Osteocyte (in vitro differentiated cells): ENCODE measurements at regions not wholly inside any gene's neighbourhood (a gene's known extent, or its start where the extent isn't known, plus 50 kb on each side); places are given as distances from the start of the nearest gene placed in this dataset.

Experiments used
- DNase-seq: peaks from one replicate; pipeline ENCODE4 v3.0.0; 2021; ENCODE audit warnings: mixed read lengths; ENCODE audit not compliant: unreplicated experiment; ENCODE audit errors: extremely low spot score
- H3K27ac Mint-ChIP-seq: one replicate; pipeline ENCODE4 v1.8.0; 2021; ENCODE audit warnings: mild to moderate bottlenecking, mixed read lengths; ENCODE audit not compliant: unreplicated experiment
- H3K27me3 Mint-ChIP-seq: one replicate; pipeline ENCODE4 v1.8.0; 2021; ENCODE audit warnings: mixed read lengths; ENCODE audit not compliant: unreplicated experiment
- H3K36me3 Mint-ChIP-seq: one replicate; pipeline ENCODE4 v1.8.0; 2021; ENCODE audit warnings: mixed read lengths; ENCODE audit not compliant: unreplicated experiment
- H3K4me1 Mint-ChIP-seq: one replicate; pipeline ENCODE4 v1.8.0; 2021; ENCODE audit warnings: mixed read lengths; ENCODE audit not compliant: unreplicated experiment
- H3K4me3 Mint-ChIP-seq: one replicate; pipeline ENCODE4 v1.8.0; 2021; ENCODE audit warnings: mild to moderate bottlenecking, moderate library complexity, mixed read lengths; ENCODE audit not compliant: unreplicated experiment
- H3K9me3 Mint-ChIP-seq: one replicate; pipeline ENCODE4 v1.8.0; 2021; ENCODE audit warnings: mixed read lengths; ENCODE audit not compliant: unreplicated experiment
- TF ChIP-seq, protein P1 (sequence below): fragments of 200-600 bp; sonication (generic); IDR thresholded peaks from 2 replicates; pipeline ENCODE4 v1.5.0; 2021; ENCODE audit warnings: antibody characterized with exemption, mild to moderate bottlenecking, moderate library complexity

GRCh38 chr13:37187621-37188020 is 82.2 kb upstream of the CSNK1A1L start:
- Mint-ChIP-seq H3K9me3 (peaks cover 20% of the 10 kb centered on the region), H3K36me3 (peaks cover 8% of the 10 kb centered on the region), H3K4me3 (no peak overlapping the region), H3K27me3 (no peaks in the 10 kb centered on the region), H3K27ac (peak overlapping the region; percentile 85), H3K4me1 (peaks cover 25% of the 10 kb centered on the region)
- no peak for DNase-seq
- TF ChIP-seq, protein P1, sequence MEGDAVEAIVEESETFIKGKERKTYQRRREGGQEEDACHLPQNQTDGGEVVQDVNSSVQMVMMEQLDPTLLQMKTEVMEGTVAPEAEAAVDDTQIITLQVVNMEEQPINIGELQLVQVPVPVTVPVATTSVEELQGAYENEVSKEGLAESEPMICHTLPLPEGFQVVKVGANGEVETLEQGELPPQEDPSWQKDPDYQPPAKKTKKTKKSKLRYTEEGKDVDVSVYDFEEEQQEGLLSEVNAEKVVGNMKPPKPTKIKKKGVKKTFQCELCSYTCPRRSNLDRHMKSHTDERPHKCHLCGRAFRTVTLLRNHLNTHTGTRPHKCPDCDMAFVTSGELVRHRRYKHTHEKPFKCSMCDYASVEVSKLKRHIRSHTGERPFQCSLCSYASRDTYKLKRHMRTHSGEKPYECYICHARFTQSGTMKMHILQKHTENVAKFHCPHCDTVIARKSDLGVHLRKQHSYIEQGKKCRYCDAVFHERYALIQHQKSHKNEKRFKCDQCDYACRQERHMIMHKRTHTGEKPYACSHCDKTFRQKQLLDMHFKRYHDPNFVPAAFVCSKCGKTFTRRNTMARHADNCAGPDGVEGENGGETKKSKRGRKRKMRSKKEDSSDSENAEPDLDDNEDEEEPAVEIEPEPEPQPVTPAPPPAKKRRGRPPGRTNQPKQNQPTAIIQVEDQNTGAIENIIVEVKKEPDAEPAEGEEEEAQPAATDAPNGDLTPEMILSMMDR = no peak

DNA sequence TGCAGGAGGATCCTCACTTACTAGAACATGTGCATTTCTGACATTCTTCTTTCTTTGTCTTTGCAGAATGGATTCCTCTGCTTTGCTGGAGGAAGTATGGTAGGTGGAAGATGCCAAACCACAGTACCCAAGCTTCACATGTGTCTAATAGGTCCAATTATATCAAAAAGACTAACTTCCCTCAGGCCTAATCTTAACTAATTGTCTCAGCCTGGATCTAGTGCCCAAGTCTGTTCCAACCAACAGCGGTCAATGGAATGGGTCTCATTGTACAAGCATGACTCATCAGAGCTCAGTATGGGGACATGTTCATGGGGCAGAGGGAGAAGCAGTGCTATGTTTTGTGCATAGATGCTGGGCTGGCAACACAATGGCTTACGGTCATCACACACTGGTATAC is 81.6 kb upstream of the CSNK1A1L start:
- Mint-ChIP-seq H3K4me3 (no peak overlapping the region), H3K9me3 (peaks cover 21% of the 10 kb centered on the region)
- TF ChIP-seq, protein P1 = no peak

DNA sequence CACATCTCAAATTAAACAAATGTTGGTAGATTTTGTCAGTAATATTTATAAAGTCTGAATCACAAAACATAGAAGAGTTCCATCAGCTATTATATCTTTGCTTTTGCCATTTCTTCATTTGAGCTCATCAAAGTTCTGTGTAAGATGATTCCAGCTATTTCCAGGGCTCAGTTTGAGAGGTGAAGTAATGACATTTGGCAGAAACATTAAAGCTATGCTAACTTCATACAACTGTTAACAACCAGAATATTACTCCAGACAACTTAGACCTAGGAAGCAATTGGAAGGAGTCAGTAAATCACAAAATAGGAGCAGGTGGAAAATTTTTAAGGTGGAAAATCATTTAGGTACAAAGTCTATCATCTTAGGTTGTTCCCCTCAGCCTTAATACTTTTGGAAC is 76.2 kb upstream of the CSNK1A1L start:
- H3K27me3 Mint-ChIP-seq = no peaks in the 10 kb centered on the region
- H3K27ac Mint-ChIP-seq = no peak overlapping the region
- no peak overlapping the region for H3K4me3 Mint-ChIP-seq

More for the DNA sequence above, 81.6 kb upstream of the CSNK1A1L start:
- no peak for DNase-seq
- Mint-ChIP-seq H3K4me1 (peaks cover 20% of the 10 kb centered on the region), H3K27ac (peak overlapping the region; percentile 85), H3K27me3 (no peaks in the 10 kb centered on the region), H3K36me3 (peaks cover 8% of the 10 kb centered on the region)

DNA sequence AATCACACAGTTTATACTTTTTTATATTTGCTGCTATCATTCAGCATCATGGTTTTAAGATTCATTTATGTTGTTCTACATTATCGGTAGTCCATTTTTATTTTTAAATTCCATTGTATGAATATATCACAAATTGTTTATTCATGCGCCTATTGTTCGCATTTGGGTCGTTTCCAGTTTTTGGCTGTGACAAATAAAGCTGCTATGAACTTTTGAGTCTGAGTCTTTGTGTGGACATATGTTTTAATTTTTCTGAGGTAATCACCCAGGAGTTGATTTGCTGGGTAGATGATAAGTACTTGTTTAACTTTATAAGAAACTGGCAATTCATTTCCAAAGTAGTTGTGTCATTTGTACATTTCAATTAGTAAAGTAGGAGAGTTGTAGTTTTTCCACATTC is 74.2 kb upstream of the CSNK1A1L start:
- H3K9me3 Mint-ChIP-seq = peaks cover 10% of the 10 kb centered on the region
- H3K36me3 Mint-ChIP-seq = peaks cover 2% of the 10 kb centered on the region
- H3K4me1 Mint-ChIP-seq = peaks cover 9% of the 10 kb centered on the region
- no peak overlapping the region for H3K4me3 Mint-ChIP-seq
- no peaks in the 10 kb centered on the region for H3K27me3 Mint-ChIP-seq
- no peak overlapping the region for H3K27ac Mint-ChIP-seq
- TF ChIP-seq, protein P1 = no peak
- DNase-seq = no peak

More for the DNA sequence above, 76.2 kb upstream of the CSNK1A1L start:
- H3K9me3 Mint-ChIP-seq = peaks cover 10% of the 10 kb centered on the region
- TF ChIP-seq, protein P1 = no peak
- DNase-seq = no peak
- H3K4me1 Mint-ChIP-seq = peaks cover 4% of the 10 kb centered on the region
- H3K36me3 Mint-ChIP-seq = peaks cover 2% of the 10 kb centered on the region

GRCh38 chr13:37177125-37177524 is 71.7 kb upstream of the CSNK1A1L start:
- no peaks in the 10 kb centered on the region for H3K36me3 Mint-ChIP-seq
- TF ChIP-seq, protein P1 = no peak

More at GRCh38 chr13:37177125-37177524, 71.7 kb upstream of the CSNK1A1L start:
- Mint-ChIP-seq H3K9me3 (no peaks in the 10 kb centered on the region), H3K4me3 (no peak overlapping the region), H3K4me1 (peaks cover 21% of the 10 kb centered on the region), H3K27ac (no peak overlapping the region), H3K27me3 (no peaks in the 10 kb centered on the region)
- no peak for DNase-seq
